ENCODE measurements at regions not wholly inside any gene's neighbourhood (a gene's known extent, or its start where the extent isn't known, plus 50 kb on each side); places are given as distances from the start of the nearest gene placed in this dataset.

DNA sequence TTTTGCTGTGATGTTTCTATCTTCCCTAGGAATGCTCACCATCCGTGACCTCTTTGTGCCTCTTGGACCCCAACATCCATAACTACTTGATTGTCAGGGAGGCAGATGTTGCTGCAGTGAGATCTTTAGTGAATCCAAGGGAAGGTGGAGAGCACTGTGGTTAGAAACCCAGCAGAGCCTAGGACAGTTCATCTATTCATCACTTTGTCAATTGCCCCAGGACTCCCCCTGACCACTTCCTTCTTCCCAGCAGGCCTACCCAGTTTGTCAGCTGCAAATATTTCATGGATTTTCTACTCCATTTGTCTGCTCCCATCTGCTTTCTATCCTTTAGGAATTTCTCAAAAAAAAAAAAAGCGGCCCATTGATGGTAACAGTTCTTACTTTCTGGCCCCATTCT, 942.8 kb downstream of the PCDH7 start:
- DNase-seq (ENCODE audit: low read depth, low spot score) (no peak), ATAC-seq (no peak)
- TF ChIP-seq POLR2AphosphoS5 (IDR thresholded peaks at IDR 0.05; ENCODE audit: low read depth, low read length) = no peak
- ChIA-PET CTCF (no interaction called here), POLR2A (no interaction called here)
- BruUV-seq (replicated peaks) = no TSS peak
- Histone ChIP-seq H3K4me1 (ENCODE audit: control insufficient read depth, insufficient read depth, low read length) (no peaks in the 10 kb centered on the region), H3K36me3 (ENCODE audit: control insufficient read depth, insufficient read depth, low read length) (no peaks in the 10 kb centered on the region), H3K27me3 (ENCODE audit: control insufficient read depth, insufficient read depth, low read length) (no peaks in the 10 kb centered on the region), H3K27ac (ENCODE audit: low read length) (no peak overlapping the region), H3K9me3 (ENCODE audit: control insufficient read depth, insufficient read depth, low read depth, low read length) (no peaks in the 10 kb centered on the region), H3K4me3 (ENCODE audit: low read depth in 2 of 2, low read length in 2 of 2) (no peak overlapping the region)
- intact Hi-C loops (cut with micrococcal nuclease; ENCODE audit: unreplicated experiment) (no loop called here), in situ Hi-C loops (cut with HindIII; ENCODE audit: low pct_unique_long_range_greater_than_20kb, low sequenced_read_pairs) (no loop called here)

DNA sequence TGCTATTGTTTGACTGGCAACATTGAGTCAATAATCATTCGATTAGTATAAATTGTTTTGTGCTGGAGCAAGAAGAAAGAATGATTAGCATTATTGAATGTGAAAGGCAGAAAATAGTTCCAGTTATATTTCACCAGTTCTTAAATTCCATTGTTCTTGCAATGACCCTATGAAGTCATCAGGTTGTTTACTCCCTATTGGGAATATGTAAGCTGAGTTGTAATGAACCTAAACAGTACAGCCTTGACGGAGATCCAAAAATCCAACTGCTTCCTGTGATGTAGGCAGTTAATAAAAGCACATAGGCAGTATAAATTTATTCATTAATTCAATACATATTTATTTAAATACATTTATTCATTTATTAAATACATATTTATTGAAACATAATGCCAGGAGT, 947.5 kb downstream of the PCDH7 start:
- in situ Hi-C loops (cut with HindIII; ENCODE audit: low pct_unique_long_range_greater_than_20kb, low sequenced_read_pairs) = no loop called here
- intact Hi-C loops (cut with micrococcal nuclease; ENCODE audit: unreplicated experiment) = no loop called here
- ChIA-PET POLR2A (no interaction called here), CTCF (no interaction called here)
- H3K36me3 ChIP-seq (ENCODE audit: control insufficient read depth, insufficient read depth, low read length) = no peaks in the 10 kb centered on the region
- TF ChIP-seq SIN3A (IDR thresholded peaks at IDR 0.05; ENCODE audit: borderline replicate concordance, insufficient read depth, low read depth, low read length) = no peak
- TF ChIP-seq, protein P1, sequence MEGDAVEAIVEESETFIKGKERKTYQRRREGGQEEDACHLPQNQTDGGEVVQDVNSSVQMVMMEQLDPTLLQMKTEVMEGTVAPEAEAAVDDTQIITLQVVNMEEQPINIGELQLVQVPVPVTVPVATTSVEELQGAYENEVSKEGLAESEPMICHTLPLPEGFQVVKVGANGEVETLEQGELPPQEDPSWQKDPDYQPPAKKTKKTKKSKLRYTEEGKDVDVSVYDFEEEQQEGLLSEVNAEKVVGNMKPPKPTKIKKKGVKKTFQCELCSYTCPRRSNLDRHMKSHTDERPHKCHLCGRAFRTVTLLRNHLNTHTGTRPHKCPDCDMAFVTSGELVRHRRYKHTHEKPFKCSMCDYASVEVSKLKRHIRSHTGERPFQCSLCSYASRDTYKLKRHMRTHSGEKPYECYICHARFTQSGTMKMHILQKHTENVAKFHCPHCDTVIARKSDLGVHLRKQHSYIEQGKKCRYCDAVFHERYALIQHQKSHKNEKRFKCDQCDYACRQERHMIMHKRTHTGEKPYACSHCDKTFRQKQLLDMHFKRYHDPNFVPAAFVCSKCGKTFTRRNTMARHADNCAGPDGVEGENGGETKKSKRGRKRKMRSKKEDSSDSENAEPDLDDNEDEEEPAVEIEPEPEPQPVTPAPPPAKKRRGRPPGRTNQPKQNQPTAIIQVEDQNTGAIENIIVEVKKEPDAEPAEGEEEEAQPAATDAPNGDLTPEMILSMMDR (IDR thresholded peaks at IDR 0.05) = no peak
- H3K4me3 ChIP-seq (ENCODE audit: low read depth in 2 of 2, low read length in 2 of 2) = no peak overlapping the region
- BruUV-seq (replicated peaks) = no TSS peak
- no peaks in the 10 kb centered on the region for H3K4me1 ChIP-seq (ENCODE audit: control insufficient read depth, insufficient read depth, low read length)
- ATAC-seq (no peak), DNase-seq (ENCODE audit: low read depth, low spot score) (no peak)
- no peaks in the 10 kb centered on the region for H3K9me3 ChIP-seq (ENCODE audit: control insufficient read depth, insufficient read depth, low read depth, low read length)
- H3K27ac ChIP-seq (ENCODE audit: low read length) = no peak overlapping the region
- H3K27me3 ChIP-seq (ENCODE audit: control insufficient read depth, insufficient read depth, low read length) = no peaks in the 10 kb centered on the region

DNA sequence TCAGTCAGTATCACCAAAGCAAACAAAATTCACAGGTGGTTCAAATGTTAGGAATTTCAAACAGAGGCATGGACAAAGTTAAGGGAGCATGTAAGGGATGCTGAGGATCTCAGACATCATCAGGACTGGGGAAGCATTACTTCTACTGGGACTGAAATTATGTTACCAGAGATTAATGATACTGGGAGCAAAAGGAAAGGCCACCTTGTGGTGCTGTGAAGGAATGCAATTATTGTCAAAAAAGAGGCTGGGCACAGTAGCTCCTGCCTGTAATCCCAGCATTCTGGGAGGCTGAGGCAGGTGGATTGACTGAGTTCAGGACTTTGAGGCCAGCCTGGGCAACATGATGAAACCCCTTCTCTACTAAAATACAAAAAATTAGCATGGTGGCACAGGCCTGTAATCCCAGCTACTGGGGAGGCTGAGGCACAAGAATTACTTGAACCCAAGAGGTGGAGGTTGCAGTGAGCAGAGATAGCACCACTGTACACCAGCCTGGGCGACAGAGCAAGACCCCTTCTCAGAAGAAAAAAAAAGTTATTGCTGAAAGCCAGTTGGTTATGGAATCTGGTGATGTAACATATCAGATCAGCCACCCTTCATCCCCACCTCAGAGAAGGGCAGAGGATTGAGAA, 954.3 kb downstream of the PCDH7 start:
- no peaks in the 10 kb centered on the region for H3K9me3 ChIP-seq (ENCODE audit: control insufficient read depth, insufficient read depth, low read depth, low read length)
- H3K4me3 ChIP-seq (ENCODE audit: low read depth in 2 of 2, low read length in 2 of 2) = no peak overlapping the region
- H3K27ac ChIP-seq (ENCODE audit: low read length) = no peak overlapping the region
- H3K36me3 ChIP-seq (ENCODE audit: control insufficient read depth, insufficient read depth, low read length) = no peaks in the 10 kb centered on the region
- CTCF ChIA-PET = no interaction called here
- DNase-seq (ENCODE audit: low read depth, low spot score) (no peak), ATAC-seq (no peak)
- BruUV-seq (replicated peaks) = no TSS peak
- no peaks in the 10 kb centered on the region for H3K27me3 ChIP-seq (ENCODE audit: control insufficient read depth, insufficient read depth, low read length)
- in situ Hi-C loops (cut with HindIII; ENCODE audit: low pct_unique_long_range_greater_than_20kb, low sequenced_read_pairs) = no loop called here
- POLR2A ChIA-PET = no interaction called here
- H3K4me1 ChIP-seq (ENCODE audit: control insufficient read depth, insufficient read depth, low read length) = no peaks in the 10 kb centered on the region
- no peak for TF ChIP-seq POLR2AphosphoS5 (IDR thresholded peaks at IDR 0.05; ENCODE audit: low read depth, low read length)
- TF ChIP-seq, protein P1 (IDR thresholded peaks at IDR 0.05) = peak; percentile 42
- intact Hi-C loops (cut with micrococcal nuclease; ENCODE audit: unreplicated experiment) = no loop called here

DNA sequence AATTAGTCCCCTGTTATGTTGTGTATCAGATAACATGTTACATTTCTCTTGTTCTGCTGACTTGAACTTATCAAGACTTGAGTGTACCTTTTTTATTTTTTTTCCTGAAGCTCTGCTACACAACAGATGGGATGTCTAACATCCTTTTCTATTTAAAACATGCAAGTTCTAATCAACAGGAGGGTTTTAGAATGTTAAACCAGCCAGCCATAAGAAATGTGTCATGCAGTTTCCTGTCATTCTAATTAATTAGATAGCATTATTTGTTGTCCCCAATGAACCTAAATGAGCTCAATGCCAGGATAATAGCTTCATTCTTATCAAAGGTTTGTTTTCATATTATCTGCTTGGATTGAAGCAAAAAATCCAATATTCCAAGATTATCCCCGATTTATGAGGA, 958.2 kb downstream of the PCDH7 start:
- H3K9me3 ChIP-seq (ENCODE audit: control insufficient read depth, insufficient read depth, low read depth, low read length) = no peaks in the 10 kb centered on the region
- in situ Hi-C loops (cut with HindIII; ENCODE audit: low pct_unique_long_range_greater_than_20kb, low sequenced_read_pairs) = no loop called here
- intact Hi-C loops (cut with micrococcal nuclease; ENCODE audit: unreplicated experiment) = no loop called here
- ChIA-PET CTCF (interaction anchor here (1.0 kb wide), 1 partner anchor 153 kb away, joined by 3 read pairs; no protein-coding TSS in a partner anchor), POLR2A (no interaction called here)
- H3K27me3 ChIP-seq (ENCODE audit: control insufficient read depth, insufficient read depth, low read length) = no peaks in the 10 kb centered on the region
- no peak overlapping the region for H3K27ac ChIP-seq (ENCODE audit: low read length)
- TF ChIP-seq, protein P2, sequence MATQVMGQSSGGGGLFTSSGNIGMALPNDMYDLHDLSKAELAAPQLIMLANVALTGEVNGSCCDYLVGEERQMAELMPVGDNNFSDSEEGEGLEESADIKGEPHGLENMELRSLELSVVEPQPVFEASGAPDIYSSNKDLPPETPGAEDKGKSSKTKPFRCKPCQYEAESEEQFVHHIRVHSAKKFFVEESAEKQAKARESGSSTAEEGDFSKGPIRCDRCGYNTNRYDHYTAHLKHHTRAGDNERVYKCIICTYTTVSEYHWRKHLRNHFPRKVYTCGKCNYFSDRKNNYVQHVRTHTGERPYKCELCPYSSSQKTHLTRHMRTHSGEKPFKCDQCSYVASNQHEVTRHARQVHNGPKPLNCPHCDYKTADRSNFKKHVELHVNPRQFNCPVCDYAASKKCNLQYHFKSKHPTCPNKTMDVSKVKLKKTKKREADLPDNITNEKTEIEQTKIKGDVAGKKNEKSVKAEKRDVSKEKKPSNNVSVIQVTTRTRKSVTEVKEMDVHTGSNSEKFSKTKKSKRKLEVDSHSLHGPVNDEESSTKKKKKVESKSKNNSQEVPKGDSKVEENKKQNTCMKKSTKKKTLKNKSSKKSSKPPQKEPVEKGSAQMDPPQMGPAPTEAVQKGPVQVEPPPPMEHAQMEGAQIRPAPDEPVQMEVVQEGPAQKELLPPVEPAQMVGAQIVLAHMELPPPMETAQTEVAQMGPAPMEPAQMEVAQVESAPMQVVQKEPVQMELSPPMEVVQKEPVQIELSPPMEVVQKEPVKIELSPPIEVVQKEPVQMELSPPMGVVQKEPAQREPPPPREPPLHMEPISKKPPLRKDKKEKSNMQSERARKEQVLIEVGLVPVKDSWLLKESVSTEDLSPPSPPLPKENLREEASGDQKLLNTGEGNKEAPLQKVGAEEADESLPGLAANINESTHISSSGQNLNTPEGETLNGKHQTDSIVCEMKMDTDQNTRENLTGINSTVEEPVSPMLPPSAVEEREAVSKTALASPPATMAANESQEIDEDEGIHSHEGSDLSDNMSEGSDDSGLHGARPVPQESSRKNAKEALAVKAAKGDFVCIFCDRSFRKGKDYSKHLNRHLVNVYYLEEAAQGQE (IDR thresholded peaks at IDR 0.05; ENCODE audit: insufficient read depth in 1 of 2, low read depth in 2 of 2, low read length in 1 of 2) = no peak
- TF ChIP-seq POLR2AphosphoS5 (IDR thresholded peaks at IDR 0.05; ENCODE audit: low read depth, low read length) = no peak
- TF ChIP-seq, protein P1 (IDR thresholded peaks at IDR 0.05) = no peak
- no peak for TF ChIP-seq SIN3A (IDR thresholded peaks at IDR 0.05; ENCODE audit: borderline replicate concordance, insufficient read depth, low read depth, low read length)
- TF ChIP-seq TCF7L2 (IDR thresholded peaks at IDR 0.05; ENCODE audit: low read depth, low read length) = no peak
- ATAC-seq = no peak
- no peaks in the 10 kb centered on the region for H3K36me3 ChIP-seq (ENCODE audit: control insufficient read depth, insufficient read depth, low read length)
- H3K4me1 ChIP-seq (ENCODE audit: control insufficient read depth, insufficient read depth, low read length) = no peaks in the 10 kb centered on the region
- no peak overlapping the region for H3K4me3 ChIP-seq (ENCODE audit: low read depth in 2 of 2, low read length in 2 of 2)
- DNase-seq (ENCODE audit: low read depth, low spot score) = no peak
- BruUV-seq (replicated peaks) = no TSS peak

All from Panc1 (cell line).